HepG2 (cell line): ENCODE measurements at regions not wholly inside any gene's neighbourhood (a gene's known extent, or its start where the extent isn't known, plus 50 kb on each side); places are given as distances from the start of the nearest gene placed in this dataset.

Experiments used
- GTF2F1 ChIP-seq: fragments of 150-350 bp; IDR thresholded peaks from 2 replicates; pipeline ENCODE4 v1.6.1; 2014; ENCODE audit warnings: low read length
- ZBTB40 ChIP-seq, 2 experiments: fragments of 450-650 bp in 1 of 2; sonication (generic) in 1 of 2; formaldehyde crosslinking in 1 of 2; IDR thresholded peaks; 2 replicates each; pipeline versions ENCODE4 v1.6.1 to v1.8.0; 2016 to 2022; ENCODE audit warnings: antibody characterized with exemption in 1 of 2, mild to moderate bottlenecking in 1 of 2, missing genetic modification reagents in 1 of 2
- ZKSCAN1 ChIP-seq: fragments of 150-350 bp; IDR thresholded peaks from 2 replicates; pipeline ENCODE4 v1.6.1; 2014; ENCODE audit warnings: low read length
- ZNF253 ChIP-seq: sonication (generic); formaldehyde crosslinking; IDR thresholded peaks from 2 replicates; pipeline ENCODE4 v1.8.0; 2022; ENCODE audit warnings: mild to moderate bottlenecking, missing genetic modification reagents, borderline replicate concordance
- ZNF350 ChIP-seq: sonication (generic); formaldehyde crosslinking; IDR thresholded peaks from 2 replicates; pipeline ENCODE4 v1.4.0; 2020; ENCODE audit warnings: mild to moderate bottlenecking, low read depth, missing genetic modification reagents, borderline replicate concordance

GRCh38 chr3:145716519-145716918 lies 444.5 kb downstream of the PLOD2 start:
- TF ChIP-seq ZNF253 (CRISPR knock-in tag) (no peak), ZNF350 (CRISPR knock-in tag) (no peak), ZBTB40 (IDR thresholded peaks at IDR 0.05) (no peak), ZBTB40 (CRISPR knock-in tag; IDR thresholded peaks at IDR 0.05) (no peak), ZKSCAN1 (no peak), GTF2F1 (no peak)
